HK-2 (cell line): ENCODE measurements at regions not wholly inside any gene's neighbourhood (a gene's known extent, or its start where the extent isn't known, plus 50 kb on each side); places are given as distances from the start of the nearest gene placed in this dataset.

Source experiments
- DNase-seq: peaks from one replicate; pipeline ENCODE4 v3.0.0-alpha.2; 2018; ENCODE audit not compliant: unreplicated experiment

GRCh38 chr14:26128931-26129671 lies 468.7 kb downstream of the NOVA1 start:
- no peak for DNase-seq

GRCh38 chr14:26124896-26125438 lies 472.9 kb downstream of the NOVA1 start:
- no peak for DNase-seq

DNA sequence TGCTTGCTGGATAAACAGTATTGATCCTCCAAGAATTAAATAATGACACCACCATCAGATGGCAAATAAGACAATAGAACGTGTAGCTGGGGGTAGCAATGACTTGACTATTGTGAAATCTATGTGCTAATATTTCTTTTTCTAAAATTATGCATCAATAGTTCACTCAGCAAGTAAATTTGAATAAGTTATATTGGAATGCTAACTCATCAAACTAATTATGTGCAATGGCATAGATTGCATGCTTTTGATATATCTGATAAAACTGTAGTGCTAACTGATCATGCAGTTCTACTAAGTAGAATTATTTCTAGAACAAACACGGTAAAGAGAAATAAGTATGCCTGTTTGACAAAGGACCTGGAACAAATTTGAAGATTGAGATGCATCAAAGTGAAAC lies 474.4 kb downstream of the NOVA1 start:
- DNase-seq = no peak

DNA sequence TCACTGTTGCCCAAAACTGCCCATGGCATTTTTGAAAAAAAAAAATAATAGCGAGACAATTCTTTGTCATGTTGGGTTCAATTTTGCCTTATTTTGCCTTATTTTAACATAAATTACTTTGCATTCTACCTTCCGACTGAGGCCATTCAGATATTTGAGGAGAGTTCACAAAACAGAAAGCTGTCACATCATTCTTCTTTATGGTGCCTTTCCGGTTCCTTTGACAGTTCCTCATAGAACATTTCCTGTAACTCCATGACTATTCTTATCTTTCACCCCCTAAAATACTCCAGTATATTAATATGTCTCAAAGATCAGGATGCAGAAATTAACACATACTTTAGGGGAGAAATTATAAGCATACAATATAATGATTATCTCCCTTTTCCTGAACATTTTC lies 476.7 kb downstream of the NOVA1 start:
- no peak for DNase-seq

- DNase-seq = no peak
Measured at GRCh38 chr14:26113911-26114640, 483.8 kb downstream of the NOVA1 start.

GRCh38 chr14:26104717-26105116 lies 493.1 kb downstream of the NOVA1 start:
- DNase-seq = no peak

DNA sequence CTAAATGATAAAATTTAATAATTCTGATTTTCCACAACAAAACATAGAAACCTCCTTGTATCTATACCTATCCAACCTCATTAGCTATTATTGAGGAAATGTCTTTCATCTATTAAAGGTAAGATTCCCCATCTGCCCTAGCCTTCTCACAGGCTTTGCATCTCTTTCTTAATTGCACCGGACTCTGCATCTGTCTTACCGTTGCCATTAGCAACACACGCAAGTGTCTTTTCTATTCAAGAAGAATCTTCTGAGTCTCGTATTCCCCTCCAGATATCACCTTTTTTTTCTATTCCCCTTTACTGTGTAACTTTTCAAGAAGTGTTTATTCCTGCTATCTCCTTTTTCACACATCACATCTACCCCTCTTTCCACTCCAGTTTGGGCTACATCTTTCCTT lies 500.0 kb downstream of the NOVA1 start:
- no peak for DNase-seq

DNA sequence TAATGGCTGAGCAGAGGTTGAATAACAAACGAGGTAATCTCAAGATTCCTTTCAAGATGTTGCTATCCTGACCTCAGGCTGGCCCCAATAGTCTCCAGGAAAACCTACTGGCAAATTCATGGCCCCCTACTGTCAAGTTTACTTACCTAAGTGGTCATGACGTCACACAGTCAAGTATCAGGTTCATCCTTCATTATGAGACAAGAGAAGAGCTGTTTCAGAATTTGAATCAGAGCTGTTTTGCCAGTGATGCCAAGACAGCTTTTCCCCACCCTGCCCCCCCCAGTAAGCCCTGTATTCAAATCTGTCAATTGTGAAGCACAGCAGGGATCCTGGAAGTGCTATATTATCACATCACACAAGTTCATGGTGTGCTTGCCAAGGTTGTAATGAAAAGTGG lies 509.6 kb downstream of the NOVA1 start:
- DNase-seq = no peak

- DNase-seq = no peak
Measured at GRCh38 chr14:26081043-26081442, 516.8 kb downstream of the NOVA1 start.

- DNase-seq = no peak
Measured at GRCh38 chr14:26078561-26078960, 519.3 kb downstream of the NOVA1 start.

GRCh38 chr14:26074892-26075291 lies 522.9 kb downstream of the NOVA1 start:
- DNase-seq = no peak

DNA sequence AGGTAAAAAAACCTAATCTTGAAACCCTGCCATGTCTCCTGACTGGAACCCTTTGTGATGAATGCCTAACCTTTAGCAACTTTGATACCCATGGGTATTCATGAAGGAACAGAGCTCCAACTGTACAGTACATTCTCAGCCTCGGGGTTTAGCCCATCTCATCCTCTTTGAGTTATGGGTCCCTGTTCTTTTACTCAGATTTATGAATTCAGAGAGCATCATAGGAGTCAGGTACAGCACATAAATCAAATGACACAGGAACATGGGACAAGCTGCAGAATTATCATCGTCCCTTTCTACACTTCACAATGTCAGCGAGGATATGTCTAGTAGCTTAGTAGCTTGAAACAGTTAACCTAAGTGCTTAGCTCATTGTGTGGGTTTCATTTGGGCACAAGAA lies 527.4 kb downstream of the NOVA1 start:
- DNase-seq = no peak

DNA sequence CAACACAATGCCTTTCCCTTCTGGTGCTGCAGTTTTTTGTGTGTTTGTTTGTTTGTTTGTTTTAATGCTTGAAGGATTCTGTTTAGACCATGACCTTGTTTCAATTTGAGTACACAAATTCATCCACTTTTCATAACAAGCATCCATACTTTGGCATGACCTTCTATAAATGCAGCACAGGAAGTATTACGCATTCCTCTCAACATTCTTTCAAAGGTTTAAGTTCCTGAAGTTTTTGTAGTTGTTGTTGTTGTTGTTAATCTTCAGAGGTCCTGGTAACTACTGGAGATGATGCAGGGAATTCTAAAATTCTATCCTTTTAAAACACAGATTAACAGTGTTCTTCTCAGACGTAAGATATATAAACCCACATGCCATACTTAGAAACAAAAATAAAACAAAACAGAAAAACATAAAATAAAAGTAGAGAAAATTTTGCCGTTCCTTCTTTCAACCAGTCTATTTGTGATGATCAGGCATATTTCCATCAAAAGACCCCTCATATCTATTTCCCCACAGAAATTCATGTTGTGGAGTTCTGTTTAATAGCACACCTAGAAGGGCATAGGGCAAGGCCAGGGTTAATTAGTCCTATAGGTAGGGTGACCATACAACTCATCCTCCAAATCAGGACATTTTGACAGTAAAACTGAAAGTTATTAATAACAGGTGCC lies 529.9 kb downstream of the NOVA1 start:
- no peak for DNase-seq

- no peak for DNase-seq
Measured at GRCh38 chr14:26067341-26067740, 530.5 kb downstream of the NOVA1 start.

DNA sequence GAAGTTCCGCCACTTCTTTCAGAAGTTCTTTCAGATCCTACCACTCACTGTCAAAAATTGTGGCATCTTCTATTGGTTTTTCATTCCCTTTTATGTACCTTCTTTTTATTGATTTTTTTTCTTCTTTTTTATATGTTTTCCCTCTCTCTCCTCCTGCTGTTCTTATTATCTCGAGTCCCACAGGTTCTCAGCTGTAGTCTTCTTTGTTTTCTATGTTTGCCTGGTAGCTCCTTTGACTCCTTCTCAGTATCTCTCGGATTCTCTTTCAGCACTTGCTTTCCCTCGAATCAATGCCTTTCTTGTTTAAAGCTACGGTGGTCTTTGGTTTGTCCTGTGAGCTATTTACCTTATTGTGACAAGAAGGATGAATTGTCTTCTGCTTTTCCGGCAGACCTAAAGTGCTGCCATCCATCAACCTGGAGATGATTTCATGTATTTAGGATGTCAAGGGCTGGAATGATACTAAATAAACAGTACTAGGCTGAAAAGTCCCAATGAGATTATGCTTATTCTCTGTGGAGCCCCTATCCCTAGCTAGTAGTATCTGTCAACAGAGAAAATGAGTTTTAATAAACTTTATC lies 541.7 kb downstream of the NOVA1 start:
- no peak for DNase-seq

GRCh38 chr14:26032348-26032747 lies 565.5 kb downstream of the NOVA1 start:
- no peak for DNase-seq

DNA sequence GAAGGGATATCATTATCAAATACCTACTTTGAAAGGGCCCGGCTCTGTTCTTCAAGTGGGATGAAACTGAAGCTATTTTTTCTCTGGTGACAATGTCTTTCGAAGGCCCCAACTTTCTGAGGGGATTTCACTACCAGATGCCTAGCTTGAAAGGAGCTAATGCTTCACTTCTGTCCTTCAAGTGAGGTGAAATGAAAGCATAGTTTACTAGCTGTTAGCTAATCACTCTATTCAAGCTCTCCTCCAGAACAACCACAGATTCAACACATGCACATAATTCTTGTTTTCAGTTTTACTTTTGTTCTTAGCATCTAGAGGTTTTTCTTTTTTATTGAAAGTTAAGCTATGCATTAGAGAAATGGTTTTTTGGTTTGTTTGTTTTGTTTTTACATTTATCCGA lies 571.4 kb downstream of the NOVA1 start:
- DNase-seq = no peak

- no peak for DNase-seq
Measured at GRCh38 chr14:26023967-26024366, 573.9 kb downstream of the NOVA1 start.

DNA sequence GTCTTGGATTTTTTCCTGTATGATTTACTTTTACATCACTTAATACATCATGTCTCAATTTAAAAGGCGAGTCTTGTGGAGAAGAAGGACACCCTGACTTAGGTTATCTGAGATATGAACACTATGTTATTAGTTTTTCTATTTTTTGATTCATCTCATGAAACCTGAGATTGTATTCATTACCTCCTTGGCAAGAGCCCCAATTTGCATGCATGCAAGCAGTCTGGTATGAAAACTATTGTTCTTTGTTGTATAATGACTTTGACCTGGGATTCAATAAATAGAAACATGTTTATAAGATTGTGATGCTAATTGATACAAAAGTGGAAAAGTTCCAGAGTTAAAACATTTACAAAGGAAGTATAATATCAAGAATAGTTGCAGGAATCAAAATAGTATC lies 576.1 kb downstream of the NOVA1 start:
- no peak for DNase-seq

DNA sequence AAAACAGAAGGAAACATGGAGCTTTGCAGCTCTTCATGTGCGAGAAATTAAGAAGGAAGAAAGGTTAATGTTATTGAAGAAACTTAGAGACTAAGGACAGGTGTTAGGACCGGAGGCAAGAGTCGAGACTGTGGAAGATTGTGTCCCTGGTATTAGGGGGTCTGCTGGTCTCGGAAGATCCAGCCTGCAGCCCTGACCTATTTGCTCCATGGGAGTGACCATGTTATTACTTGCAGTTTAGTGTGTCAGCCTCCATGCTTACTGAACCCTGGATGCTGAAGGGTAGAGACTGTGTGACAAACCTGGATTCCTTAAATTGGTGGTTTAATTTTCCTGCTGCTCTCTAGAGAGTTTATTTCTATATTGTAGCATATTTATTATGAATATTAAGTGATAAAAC lies 580.6 kb downstream of the NOVA1 start:
- DNase-seq = no peak

DNA sequence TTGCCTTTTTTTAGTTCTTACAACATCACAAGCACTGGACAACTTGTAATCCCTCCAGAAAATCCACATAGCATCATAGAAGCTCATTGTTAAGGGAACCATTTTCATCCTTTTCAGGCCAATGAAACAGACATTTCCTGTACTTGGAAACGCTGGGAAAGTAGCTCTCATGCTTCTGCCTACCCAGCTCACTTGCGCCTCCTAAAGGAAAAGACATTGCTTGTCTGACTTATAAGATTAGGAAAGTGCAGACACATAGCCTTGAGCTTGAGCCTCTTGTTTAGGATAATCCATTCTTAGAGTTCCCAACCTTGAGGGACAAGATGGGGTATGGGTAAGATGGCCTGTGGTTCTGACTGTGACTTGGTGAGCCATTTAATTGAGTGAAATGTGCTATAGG lies 589.5 kb downstream of the NOVA1 start:
- DNase-seq = no peak

- no peak for DNase-seq
Measured at GRCh38 chr14:26004342-26004741, 593.5 kb downstream of the NOVA1 start.
